ENCODE measurements at regions not wholly inside any gene's neighbourhood (a gene's known extent, or its start where the extent isn't known, plus 50 kb on each side); places are given as distances from the start of the nearest gene placed in this dataset.
"Not testable (repeated sequence)": the region's sequence is repeated elsewhere in the genome, so short reads cannot be mapped to it uniquely, and the experiment has no call there.

- H3K36me3 Mint-ChIP-seq (ENCODE audit: low read depth): no peaks in the 10 kb centered on the region
- CTCF ChIA-PET: no interaction called here
- no peak overlapping the region for H3K4me3 ChIP-seq (ENCODE audit: low read length)
- H3K9me3 Mint-ChIP-seq: no peaks in the 10 kb centered on the region
- no peak for DNase-seq
- H3K27ac Mint-ChIP-seq: no peak overlapping the region
- H3K4me1 Mint-ChIP-seq (ENCODE audit: low read depth): no peaks in the 10 kb centered on the region
- H3K9me3 ChIP-seq (ENCODE audit: control insufficient read depth in 1 of 2, insufficient read depth in 1 of 2, low read length in 2 of 2): no peaks in the 10 kb centered on the region
- no peaks in the 10 kb centered on the region for H3K27me3 Mint-ChIP-seq
- H3K4me1 ChIP-seq (ENCODE audit: insufficient read depth, low read length): no peaks in the 10 kb centered on the region
- no peak overlapping the region for H3K27ac ChIP-seq (ENCODE audit: low read depth in 1 of 2, low read length in 2 of 2)
- no peaks in the 10 kb centered on the region for H3K36me3 ChIP-seq (ENCODE audit: insufficient read depth, low read length)
- intact Hi-C loops (cut with DNase I, micrococcal nuclease): no loop called here
- H3K27me3 ChIP-seq (ENCODE audit: control insufficient read depth in 1 of 2, insufficient read depth in 2 of 2, low read length in 2 of 2): no peaks in the 10 kb centered on the region
- ATAC-seq (ENCODE audit: poor library complexity): no peak
- no peak for TF ChIP-seq CTCF (IDR thresholded peaks at IDR 0.05)
- no peak overlapping the region for H3K4me3 Mint-ChIP-seq
- POLR2A ChIA-PET: no interaction called here
Measured at GRCh38 chr3:95738045-95738444, 1076.3 kb upstream of the EPHA6 start.

- H3K36me3 Mint-ChIP-seq (ENCODE audit: low read depth); CTCF ChIA-PET; H3K9me3 ChIP-seq (ENCODE audit: control insufficient read depth in 1 of 2, insufficient read depth in 1 of 2, low read length in 2 of 2); intact Hi-C loops (cut with DNase I, micrococcal nuclease); ATAC-seq (ENCODE audit: poor library complexity); H3K4me3 Mint-ChIP-seq; POLR2A ChIA-PET; H3K27ac ChIP-seq (ENCODE audit: low read depth in 1 of 2, low read length in 2 of 2); H3K27ac Mint-ChIP-seq; H3K4me1 Mint-ChIP-seq (ENCODE audit: low read depth); DNase-seq; H3K9me3 Mint-ChIP-seq; H3K27me3 ChIP-seq (ENCODE audit: control insufficient read depth in 1 of 2, insufficient read depth in 2 of 2, low read length in 2 of 2); H3K27me3 Mint-ChIP-seq; H3K36me3 ChIP-seq (ENCODE audit: insufficient read depth, low read length); H3K4me1 ChIP-seq (ENCODE audit: insufficient read depth, low read length); H3K4me3 ChIP-seq (ENCODE audit: low read length): not testable (repeated sequence)
Measured at GRCh38 chr3:95744896-95745295, 1069.5 kb upstream of the EPHA6 start.

GRCh38 chr3:95750097-95750496 lies 1064.3 kb upstream of the EPHA6 start:
- no peaks in the 10 kb centered on the region for H3K36me3 Mint-ChIP-seq (ENCODE audit: low read depth)
- CTCF ChIA-PET: no interaction called here
- no peak overlapping the region for H3K27ac Mint-ChIP-seq
- intact Hi-C loops (cut with DNase I, micrococcal nuclease): no loop called here
- no peak for DNase-seq
- TF ChIP-seq CTCF (IDR thresholded peaks at IDR 0.05): no peak
- no peak overlapping the region for H3K4me3 Mint-ChIP-seq
- no peaks in the 10 kb centered on the region for H3K27me3 Mint-ChIP-seq
- no peak for ATAC-seq (ENCODE audit: poor library complexity)
- H3K36me3 ChIP-seq (ENCODE audit: insufficient read depth, low read length): no peaks in the 10 kb centered on the region
- no peak overlapping the region for H3K4me3 ChIP-seq (ENCODE audit: low read length)
- no peaks in the 10 kb centered on the region for H3K9me3 Mint-ChIP-seq
- no peak overlapping the region for H3K27ac ChIP-seq (ENCODE audit: low read depth in 1 of 2, low read length in 2 of 2)
- H3K4me1 ChIP-seq (ENCODE audit: insufficient read depth, low read length): no peaks in the 10 kb centered on the region
- H3K9me3 ChIP-seq (ENCODE audit: control insufficient read depth in 1 of 2, insufficient read depth in 1 of 2, low read length in 2 of 2): no peaks in the 10 kb centered on the region
- no peaks in the 10 kb centered on the region for H3K27me3 ChIP-seq (ENCODE audit: control insufficient read depth in 1 of 2, insufficient read depth in 2 of 2, low read length in 2 of 2)
- POLR2A ChIA-PET: no interaction called here
- no peaks in the 10 kb centered on the region for H3K4me1 Mint-ChIP-seq (ENCODE audit: low read depth)

- Histone ChIP-seq H3K9me3 (ENCODE audit: control insufficient read depth in 1 of 2, insufficient read depth in 1 of 2, low read length in 2 of 2) (no peaks in the 10 kb centered on the region), H3K27me3 (ENCODE audit: control insufficient read depth in 1 of 2, insufficient read depth in 2 of 2, low read length in 2 of 2) (no peaks in the 10 kb centered on the region), H3K4me3 (ENCODE audit: low read length) (no peak overlapping the region), H3K4me1 (ENCODE audit: insufficient read depth, low read length) (no peaks in the 10 kb centered on the region), H3K27ac (ENCODE audit: low read depth in 1 of 2, low read length in 2 of 2) (no peak overlapping the region), H3K36me3 (ENCODE audit: insufficient read depth, low read length) (no peaks in the 10 kb centered on the region)
- no peak for TF ChIP-seq CTCF (IDR thresholded peaks at IDR 0.05)
- intact Hi-C loops (cut with DNase I, micrococcal nuclease): no loop called here
- POLR2A ChIA-PET: no interaction called here
- H3K27ac Mint-ChIP-seq: no peak overlapping the region
- H3K27me3 Mint-ChIP-seq: no peaks in the 10 kb centered on the region
- H3K36me3 Mint-ChIP-seq (ENCODE audit: low read depth): no peaks in the 10 kb centered on the region
- no peaks in the 10 kb centered on the region for H3K9me3 Mint-ChIP-seq
- no peak overlapping the region for H3K4me3 Mint-ChIP-seq
- no peak for ATAC-seq (ENCODE audit: poor library complexity)
- no peak for DNase-seq
- H3K4me1 Mint-ChIP-seq (ENCODE audit: low read depth): no peaks in the 10 kb centered on the region
- CTCF ChIA-PET: no interaction called here
Measured at GRCh38 chr3:95751509-95751908, 1062.9 kb upstream of the EPHA6 start.
